Suprapubic skin (tissue), 3 donors: ENCODE measurements at regions not wholly inside any gene's neighbourhood (a gene's known extent, or its start where the extent isn't known, plus 50 kb on each side); places are given as distances from the start of the nearest gene placed in this dataset.

ENCODE experiments used
- EP300 ChIP-seq: sonication (generic); formaldehyde crosslinking; IDR thresholded peaks from one replicate; pipeline ENCODE4 v1.6.1; 2017; ENCODE audit warnings: antibody characterized with exemption
- POLR2A ChIP-seq, 2 donors: fragments of 450-650 bp; IDR thresholded peaks; one replicate each; pipeline ENCODE4 v1.6.1; 2017; ENCODE audit warnings: antibody characterized with exemption in 2 of 2, mild to moderate bottlenecking in 2 of 2, moderate library complexity in 2 of 2
- TF ChIP-seq, protein P1 (sequence below), 2 donors: fragments of 200-600 bp in 1 of 2; fragments of 450-650 bp in 1 of 2; sonication (generic) in 1 of 2; IDR thresholded peaks; one replicate each; pipeline ENCODE4 v1.5.1; 2016 to 2019; ENCODE audit warnings: antibody characterized with exemption in 2 of 2, mild to moderate bottlenecking in 1 of 2, moderate library complexity in 1 of 2

DNA sequence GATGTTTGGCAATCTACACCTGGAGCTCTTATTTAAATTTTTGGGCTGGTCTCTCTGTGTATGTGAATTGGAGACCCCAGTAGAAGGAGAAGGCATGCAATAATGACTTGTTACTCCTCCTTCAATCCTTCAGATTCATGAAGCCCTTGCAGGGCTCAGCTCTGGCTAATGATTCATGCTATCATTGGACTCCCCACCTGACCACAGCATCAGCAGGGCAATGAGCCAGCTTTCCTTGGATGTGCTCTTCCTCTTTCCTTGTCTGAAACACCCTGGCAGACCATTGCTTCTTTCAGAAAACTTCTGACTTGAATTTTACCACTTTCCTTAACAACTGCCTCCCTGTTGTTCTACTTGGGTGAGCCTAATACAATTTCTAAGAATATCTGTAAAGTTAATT, 1019.2 kb downstream of the AACS start:
- TF ChIP-seq, protein P1, sequence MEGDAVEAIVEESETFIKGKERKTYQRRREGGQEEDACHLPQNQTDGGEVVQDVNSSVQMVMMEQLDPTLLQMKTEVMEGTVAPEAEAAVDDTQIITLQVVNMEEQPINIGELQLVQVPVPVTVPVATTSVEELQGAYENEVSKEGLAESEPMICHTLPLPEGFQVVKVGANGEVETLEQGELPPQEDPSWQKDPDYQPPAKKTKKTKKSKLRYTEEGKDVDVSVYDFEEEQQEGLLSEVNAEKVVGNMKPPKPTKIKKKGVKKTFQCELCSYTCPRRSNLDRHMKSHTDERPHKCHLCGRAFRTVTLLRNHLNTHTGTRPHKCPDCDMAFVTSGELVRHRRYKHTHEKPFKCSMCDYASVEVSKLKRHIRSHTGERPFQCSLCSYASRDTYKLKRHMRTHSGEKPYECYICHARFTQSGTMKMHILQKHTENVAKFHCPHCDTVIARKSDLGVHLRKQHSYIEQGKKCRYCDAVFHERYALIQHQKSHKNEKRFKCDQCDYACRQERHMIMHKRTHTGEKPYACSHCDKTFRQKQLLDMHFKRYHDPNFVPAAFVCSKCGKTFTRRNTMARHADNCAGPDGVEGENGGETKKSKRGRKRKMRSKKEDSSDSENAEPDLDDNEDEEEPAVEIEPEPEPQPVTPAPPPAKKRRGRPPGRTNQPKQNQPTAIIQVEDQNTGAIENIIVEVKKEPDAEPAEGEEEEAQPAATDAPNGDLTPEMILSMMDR (IDR thresholded peaks at IDR 0.05) = no peak
- TF ChIP-seq EP300 = no peak
- no peak for TF ChIP-seq POLR2A (IDR thresholded peaks at IDR 0.05)
